ENCODE measurements at regions not wholly inside any gene's neighbourhood (a gene's known extent, or its start where the extent isn't known, plus 50 kb on each side); places are given as distances from the start of the nearest gene placed in this dataset.

DNA sequence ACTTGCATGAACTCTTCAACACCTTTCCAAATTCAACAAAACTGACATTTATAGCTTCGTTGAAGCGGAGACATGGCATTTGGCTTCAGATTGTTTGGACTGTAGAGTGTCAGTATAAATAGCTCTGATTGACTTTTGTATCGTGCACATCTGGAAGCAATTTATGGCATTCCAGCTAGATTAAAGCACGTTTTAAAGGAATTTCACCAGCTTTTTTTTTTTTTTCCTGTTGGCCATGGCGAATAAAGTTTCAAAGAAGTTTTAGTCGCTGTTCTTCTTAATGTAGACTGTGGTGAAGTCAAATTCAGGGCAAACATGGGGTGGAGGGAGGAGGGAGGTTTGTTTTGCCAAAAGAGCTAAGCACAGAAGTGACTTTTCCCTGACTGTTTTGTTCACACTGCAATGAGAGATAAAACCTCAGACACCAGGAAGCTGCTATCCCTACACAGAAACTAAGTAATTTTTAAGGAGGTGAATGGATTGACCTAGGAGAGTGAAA is 391.0 kb upstream of the RARB start:
- TF ChIP-seq CTCF (conservative IDR thresholded peaks at IDR 0.05) = no peak
- no peak for TF ChIP-seq ZFX (IDR thresholded peaks at IDR 0.05)

All from C4-2B (cell line).